Glomerular endothelial cell (primary cell): ENCODE measurements at regions not wholly inside any gene's neighbourhood (a gene's known extent, or its start where the extent isn't known, plus 50 kb on each side); places are given as distances from the start of the nearest gene placed in this dataset.
"Not testable (repeated sequence)": the region's sequence is repeated elsewhere in the genome, so short reads cannot be mapped to it uniquely, and the experiment has no call there.

Source experiments
- DNase-seq: peaks from one replicate; pipeline ENCODE4 v3.0.0-alpha.2; 2011; ENCODE audit warnings: low read depth, low spot score; ENCODE audit errors: extremely low read depth

- not testable (repeated sequence) for DNase-seq
Measured at GRCh38 chr3:130151555-130151954, 69.9 kb downstream of the ALG1L2 start.

DNA sequence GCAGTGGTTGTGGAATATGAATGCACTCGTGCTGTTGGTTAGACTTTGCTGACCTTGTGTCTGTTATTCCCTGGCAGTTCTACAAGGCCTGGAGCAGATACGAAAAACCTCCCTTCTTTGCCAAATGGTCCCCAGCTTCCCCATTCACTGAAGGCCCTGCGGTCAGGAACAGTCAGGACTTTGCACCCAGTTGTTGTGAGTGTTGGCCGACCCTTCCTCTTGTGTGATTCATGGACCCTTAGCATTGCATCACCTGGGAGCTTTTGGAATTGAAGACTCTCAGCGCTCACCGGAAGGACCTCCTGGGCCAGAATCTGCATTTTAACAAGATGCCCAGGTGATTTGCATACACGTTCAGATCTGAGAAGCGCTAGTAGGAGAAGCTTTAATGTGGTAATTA, 71.6 kb downstream of the ALG1L2 start:
- not testable (repeated sequence) for DNase-seq

DNA sequence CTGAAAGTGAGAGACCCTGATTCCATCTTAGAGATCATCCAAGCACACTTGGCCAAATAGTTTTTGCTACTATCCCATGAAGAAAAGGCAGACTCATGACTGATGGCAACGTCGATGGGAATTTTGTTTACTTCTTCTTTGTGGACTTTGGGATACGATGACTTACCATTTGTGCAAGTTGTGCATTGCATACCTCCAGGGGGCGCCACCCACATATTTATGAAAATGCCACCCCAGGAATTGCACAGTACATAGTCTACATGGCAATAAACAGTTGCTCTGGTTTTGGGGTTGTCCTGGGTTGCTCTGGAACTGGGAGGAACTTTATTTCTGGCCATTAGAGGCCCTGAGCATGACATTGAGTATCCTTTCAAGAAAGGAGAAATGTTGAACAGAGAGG, 73.8 kb downstream of the ALG1L2 start:
- DNase-seq: not testable (repeated sequence)

DNA sequence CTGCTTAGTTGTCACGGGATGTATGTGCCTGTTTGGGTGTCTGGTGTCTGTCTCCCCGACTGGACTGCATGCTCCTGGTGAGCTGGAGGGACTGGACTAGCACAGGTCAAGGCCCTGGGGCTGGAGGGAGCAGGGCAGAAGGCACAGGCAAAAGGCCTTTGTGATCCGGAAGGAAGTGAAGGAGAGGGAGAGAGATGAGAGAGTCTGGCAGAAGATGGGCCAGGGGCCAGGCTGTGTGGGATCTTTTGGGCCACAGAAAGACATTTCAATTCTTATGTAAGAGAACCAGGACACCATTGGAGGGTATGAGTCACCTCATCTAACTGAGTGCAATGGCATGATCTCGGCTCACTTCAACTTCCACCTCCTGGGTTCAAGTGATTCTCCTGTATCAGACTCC, 85.2 kb downstream of the ALG1L2 start:
- DNase-seq: not testable (repeated sequence)

GRCh38 chr3:130175195-130175594, 93.6 kb downstream of the ALG1L2 start:
- DNase-seq: not testable (repeated sequence)

DNA sequence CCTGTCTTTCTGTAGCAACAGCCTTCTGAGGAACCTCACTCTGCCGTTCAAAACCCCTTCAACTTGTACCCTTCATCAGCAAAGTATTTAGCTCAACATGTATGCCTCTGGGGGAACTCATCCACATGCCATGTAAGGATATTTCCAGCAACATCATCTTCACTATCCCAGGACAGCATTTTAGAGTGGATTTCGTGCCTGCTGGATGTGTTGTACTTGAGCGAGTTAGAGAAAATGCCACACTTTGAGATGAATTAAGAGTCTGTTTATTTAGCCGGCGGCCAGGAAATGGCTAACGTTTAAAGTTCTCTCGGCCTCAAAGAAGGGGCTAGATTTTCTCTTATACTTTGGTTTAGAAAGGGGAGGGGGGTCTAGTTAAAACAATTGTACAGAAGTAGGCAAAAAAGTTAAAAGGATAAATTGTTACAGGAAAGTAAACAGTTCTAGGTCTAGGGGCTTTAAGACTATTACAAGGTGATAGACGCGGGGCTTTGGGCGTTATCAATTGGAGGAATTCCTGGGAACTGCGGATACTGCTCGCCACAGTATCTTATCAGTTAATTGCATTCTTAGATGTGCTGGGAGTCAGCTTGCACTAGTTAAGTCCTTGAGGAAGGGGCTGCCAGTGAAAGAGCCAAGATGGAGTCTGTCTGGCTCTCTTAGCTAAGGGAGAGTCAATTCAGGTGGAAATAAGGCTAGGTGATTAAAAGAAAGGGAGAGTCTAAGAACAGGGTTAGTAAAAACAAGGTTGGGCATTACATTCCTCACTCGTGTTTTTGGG, 95.0 kb downstream of the ALG1L2 start:
- DNase-seq: not testable (repeated sequence)

DNA sequence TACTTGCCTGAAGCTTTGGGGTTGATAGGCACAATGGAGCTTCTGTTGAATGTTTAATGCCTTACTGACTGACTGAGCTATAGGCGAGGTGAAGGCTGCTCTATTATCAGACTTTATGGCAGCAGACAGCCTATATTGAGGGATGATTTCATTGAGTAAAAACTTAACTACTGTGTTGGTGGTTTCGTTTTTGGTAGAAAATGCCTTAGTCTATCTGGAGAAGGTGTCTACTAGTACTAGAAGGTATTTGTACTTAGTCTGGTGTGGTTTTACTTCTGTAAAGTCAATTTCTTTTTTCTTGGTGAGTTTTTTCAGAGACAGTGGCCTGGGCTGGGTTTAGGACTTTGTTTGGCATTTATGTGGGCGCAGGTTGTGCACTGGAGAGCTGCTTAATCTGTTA, 97.2 kb downstream of the ALG1L2 start:
- not testable (repeated sequence) for DNase-seq

DNA sequence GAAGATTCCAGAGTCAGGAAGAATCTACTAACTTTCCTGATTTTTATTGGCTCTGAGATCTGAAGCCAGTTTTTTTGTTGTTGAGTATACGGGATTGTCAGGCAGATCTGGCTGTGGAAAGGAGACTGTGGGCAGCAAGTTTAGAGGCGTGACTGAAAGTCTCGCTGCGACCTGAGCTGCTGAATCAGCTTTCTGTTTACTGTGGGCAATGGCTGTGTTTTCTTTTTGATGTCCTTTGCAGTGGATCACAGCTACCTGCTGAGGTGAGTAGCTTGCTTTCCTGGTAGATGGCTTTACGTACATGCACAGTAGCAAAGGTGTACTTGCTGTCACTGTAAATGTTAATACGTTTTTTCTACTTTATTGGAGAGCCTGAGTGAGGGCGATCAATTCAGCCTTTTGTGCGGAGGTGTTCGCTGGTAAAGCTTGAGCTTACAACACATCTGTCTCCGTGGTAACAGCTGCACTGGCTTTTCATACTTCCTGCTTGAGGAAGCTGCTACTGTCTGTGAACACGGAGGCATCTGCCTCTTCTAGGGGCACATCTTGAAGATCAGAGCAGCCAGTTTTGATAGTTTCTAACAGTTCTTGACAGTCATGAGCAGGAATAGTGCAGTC, 97.8 kb downstream of the ALG1L2 start:
- DNase-seq: not testable (repeated sequence)

DNA sequence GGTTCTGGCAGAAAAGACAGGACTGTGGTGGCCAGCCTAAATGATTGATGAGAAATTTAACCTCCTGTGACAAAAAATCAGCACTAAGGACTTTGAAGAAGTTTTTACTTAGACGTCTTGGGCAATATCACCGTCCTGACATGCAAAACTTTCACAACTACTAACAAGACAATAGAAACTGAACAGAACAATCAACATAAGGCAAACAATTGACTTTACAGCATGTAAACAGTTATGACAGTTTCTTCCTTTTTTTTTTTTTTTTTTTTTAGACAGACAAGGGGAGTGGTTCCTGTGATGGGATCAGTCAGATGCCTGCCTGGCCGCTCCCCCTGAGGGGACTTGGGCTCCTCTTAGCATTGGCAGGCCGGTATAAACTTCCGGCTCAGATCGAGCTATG, 100.8 kb downstream of the ALG1L2 start:
- not testable (repeated sequence) for DNase-seq

- DNase-seq: not testable (repeated sequence)
Measured at GRCh38 chr3:130183689-130184088, 102.1 kb downstream of the ALG1L2 start.

GRCh38 chr3:130184152-130185024, 102.8 kb downstream of the ALG1L2 start:
- not testable (repeated sequence) for DNase-seq

DNA sequence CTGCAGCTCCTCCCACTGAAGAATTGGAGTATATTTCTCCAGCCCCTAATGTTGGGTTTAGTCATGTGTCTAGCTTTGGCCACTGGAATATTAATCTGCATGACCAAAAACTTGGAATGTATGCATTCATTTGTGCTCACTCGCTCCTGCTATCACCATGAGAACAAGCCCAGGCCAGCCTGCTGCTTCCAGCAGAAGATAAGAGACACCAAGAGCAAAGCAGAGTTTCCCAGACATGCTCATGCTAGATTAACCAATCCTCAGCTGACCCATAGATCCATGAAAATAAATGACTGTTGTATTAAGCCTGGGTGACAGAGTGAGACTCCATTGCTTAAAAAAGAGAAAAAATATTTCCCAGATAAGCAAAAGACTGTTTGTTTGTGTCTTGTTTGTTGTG, 119.6 kb downstream of the ALG1L2 start:
- DNase-seq: not testable (repeated sequence)

DNA sequence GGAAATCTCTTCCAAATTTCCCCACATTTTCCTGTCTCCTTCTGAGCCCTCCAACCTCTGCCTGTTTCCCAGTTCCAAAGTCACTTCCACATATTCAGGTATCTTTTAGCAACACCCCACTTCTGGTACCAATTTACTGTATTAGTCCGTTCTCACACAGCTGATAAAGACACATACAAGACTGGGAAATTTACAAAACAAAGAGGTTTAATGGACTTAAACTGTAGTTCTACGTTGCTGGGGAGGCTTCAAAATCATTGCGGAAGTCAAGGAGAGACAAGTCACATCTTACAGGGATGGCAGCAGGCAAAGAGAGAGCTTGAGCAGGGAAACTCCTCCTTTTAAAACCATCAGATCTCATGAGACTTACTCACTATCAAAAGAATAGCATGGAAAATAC, 122.0 kb downstream of the ALG1L2 start:
- DNase-seq: not testable (repeated sequence)

DNA sequence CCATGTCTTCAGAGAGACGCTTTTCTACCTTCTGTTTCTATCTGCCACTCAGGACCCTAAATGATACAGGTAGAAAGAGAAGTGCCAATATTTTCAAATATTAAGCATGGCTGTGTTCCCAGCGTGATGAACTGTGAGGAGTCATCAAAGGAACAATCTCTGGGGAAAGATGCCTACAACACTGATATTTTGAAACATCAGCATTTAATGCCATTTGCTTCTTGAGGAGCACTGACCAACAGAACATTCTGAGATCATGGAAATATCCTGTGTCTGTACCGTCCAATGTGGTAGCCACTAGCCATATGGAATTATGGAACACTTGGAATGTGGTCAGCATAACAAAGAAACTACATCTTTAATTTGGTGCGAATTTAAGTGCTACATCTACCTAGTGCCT, 117.9 kb upstream of the COL6A5 start:
- no peak for DNase-seq

- DNase-seq: no peak
Measured at GRCh38 chr3:130242850-130243569, 102.5 kb upstream of the COL6A5 start.

GRCh38 chr3:130243808-130244207, 101.7 kb upstream of the COL6A5 start:
- DNase-seq: no peak

DNA sequence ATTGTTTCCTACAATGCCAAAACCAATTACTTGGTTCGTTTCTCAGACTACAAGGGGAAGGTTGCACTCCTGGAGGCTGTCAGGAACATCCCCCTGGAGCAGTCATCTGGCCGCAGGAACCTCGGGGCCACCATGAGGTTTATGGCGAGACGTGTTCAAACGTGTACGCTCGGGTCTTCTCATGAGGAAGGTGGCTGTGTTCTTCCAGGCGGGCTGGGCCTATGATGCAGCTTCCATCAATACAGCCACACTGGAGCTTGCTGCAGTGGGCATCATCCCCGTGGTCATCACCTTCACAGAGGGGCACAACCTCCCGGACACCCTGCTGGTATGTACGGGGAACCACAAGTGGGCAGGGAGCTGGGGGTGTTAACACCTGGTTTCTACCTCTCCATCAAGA, 94.5 kb upstream of the COL6A5 start:
- no peak for DNase-seq

- DNase-seq: no peak
Measured at GRCh38 chr3:130255442-130255841, 90.0 kb upstream of the COL6A5 start.

- DNase-seq: no peak
Measured at GRCh38 chr3:130256821-130257340, 88.6 kb upstream of the COL6A5 start.

DNA sequence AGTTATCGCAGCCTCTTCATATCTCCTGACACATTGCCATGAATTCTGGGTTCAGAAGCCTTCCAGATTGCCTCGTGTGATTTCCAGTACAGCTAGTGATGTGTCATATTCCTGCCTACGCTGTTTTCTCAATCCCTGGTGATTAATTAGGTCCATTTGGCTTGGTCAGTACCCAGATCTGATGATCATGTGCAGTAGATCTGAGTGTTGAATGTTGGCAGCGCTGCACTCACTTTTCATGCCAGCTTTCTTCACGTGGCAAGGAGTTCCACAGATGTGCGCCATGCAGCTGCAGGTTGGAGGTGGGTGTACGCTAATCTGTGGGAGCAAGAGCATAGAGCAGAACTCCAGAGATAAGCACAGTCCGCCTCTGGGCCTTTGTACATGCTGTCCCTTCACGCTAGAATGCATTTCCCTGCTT, 86.9 kb upstream of the COL6A5 start:
- no peak for DNase-seq
